DMS79 (cell line): ENCODE measurements at regions not wholly inside any gene's neighbourhood (a gene's known extent, or its start where the extent isn't known, plus 50 kb on each side); places are given as distances from the start of the nearest gene placed in this dataset.

Source experiments
- DNase-seq: peaks from one replicate; lab custom pipeline; 2025; lab: John Stamatoyannopoulos, UW

- DNase-seq: no peak
Observed at GRCh38 chr6:169082817-169083507, 170.7 kb downstream of the THBS2 start.

DNA sequence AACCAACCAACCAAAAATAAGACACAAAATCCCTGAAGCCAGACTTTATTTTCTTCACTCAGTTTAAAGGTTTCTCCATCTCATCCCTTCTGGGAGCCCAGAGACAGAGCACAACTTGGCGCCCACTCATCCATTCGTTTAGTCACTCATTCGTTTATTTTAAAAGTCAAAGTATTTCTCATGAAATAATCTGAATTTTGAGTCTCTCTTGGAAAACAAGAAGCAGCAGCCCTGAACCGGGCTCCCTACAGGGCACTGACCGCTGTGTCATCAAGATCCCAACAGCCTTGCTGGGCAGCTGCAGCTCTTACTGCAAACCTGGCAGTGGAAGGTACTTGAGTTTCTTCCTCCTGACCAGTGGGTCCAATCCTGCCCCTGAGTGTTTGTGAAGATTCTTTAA lies 171.6 kb downstream of the THBS2 start:
- no peak for DNase-seq

DNA sequence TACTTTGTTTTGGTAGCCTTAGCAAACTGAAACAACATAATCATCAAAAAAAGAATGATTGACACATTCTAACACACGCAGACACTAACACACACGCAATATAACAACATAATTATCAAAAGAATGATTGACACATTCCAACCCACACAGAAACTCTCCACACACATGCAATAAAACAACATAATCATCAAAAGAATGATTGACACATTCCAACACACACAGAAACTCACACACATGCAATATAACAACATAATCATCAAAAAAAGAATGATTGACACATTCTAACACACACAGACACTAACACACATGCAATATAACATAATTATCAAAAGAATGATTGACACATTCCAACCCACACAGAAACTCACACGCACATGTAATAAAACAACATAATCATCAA lies 172.4 kb downstream of the THBS2 start:
- DNase-seq: no peak

GRCh38 chr6:169079650-169080049 lies 174.0 kb downstream of the THBS2 start:
- no peak for DNase-seq

DNA sequence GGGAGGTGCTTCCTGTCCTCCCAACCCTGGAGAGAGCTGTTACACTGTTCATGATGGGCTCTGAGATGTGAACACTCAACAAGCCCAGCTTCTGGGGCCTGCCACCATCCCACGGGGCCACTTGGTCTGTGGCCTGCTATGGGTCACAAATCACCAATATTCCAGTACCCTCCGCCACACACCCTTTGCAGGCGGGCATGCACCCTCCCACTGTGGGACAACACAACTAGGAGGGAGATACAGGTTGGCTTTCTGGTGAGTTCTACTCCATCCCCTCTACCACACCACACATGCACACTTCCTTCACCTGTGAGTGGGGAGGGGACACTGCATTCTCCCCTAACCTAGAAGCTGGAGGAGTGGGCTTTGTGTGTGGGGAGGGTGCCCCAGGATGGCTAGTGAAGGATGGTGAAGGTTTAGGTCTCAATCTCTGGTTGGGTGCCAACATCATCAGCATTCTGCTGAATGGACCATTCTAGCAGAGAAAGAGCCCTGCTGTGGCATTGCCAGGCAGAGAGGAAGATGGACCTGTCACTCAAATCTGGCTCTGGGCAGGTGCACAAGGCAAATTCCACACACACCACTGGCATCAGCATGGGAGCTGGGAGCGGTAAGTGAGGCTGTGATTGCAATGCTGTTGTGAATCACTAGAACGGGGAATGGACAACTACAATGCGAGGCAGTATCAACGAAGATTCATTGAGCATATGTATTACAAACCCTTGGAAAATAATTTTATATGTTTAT lies 175.1 kb downstream of the THBS2 start:
- no peak for DNase-seq

GRCh38 chr6:169075915-169076654 lies 177.6 kb downstream of the THBS2 start:
- DNase-seq: no peak

DNA sequence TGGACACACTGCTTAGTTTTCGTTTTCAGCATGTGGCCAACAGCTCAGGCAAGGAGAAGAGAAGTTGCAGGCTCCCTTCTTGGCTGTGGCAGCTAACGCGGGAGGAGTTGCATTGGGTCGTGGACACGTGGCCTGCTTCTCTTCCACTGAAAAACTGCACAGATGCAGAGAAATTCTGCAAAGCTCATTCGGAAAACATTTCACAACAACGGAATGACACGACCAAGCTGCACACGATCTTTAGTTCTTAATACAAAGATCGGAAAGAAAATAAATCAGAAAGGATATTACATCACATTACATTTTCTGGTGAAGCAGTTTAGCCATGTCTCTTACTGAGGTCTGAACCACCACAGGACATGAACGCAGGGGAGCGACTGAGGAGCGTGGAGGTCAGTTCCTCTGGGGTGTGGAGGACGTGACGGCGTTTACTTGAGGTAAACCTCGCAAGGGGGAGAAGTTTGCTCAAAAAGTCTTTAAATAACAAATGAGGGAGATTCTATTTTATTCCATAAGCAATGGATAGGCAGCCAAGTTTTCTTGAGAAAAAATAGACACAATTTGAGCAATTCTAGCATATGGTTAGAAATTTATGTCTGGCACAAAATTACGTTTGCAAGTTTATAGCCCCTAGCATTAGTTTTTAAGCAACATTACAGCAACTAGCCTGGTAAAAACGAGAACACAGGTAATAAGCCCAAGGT lies 178.3 kb downstream of the THBS2 start:
- DNase-seq: no peak

GRCh38 chr6:169074526-169074925 lies 179.1 kb downstream of the THBS2 start:
- no peak for DNase-seq

- no peak for DNase-seq
Observed at GRCh38 chr6:169073311-169073710, 180.3 kb downstream of the THBS2 start.

DNA sequence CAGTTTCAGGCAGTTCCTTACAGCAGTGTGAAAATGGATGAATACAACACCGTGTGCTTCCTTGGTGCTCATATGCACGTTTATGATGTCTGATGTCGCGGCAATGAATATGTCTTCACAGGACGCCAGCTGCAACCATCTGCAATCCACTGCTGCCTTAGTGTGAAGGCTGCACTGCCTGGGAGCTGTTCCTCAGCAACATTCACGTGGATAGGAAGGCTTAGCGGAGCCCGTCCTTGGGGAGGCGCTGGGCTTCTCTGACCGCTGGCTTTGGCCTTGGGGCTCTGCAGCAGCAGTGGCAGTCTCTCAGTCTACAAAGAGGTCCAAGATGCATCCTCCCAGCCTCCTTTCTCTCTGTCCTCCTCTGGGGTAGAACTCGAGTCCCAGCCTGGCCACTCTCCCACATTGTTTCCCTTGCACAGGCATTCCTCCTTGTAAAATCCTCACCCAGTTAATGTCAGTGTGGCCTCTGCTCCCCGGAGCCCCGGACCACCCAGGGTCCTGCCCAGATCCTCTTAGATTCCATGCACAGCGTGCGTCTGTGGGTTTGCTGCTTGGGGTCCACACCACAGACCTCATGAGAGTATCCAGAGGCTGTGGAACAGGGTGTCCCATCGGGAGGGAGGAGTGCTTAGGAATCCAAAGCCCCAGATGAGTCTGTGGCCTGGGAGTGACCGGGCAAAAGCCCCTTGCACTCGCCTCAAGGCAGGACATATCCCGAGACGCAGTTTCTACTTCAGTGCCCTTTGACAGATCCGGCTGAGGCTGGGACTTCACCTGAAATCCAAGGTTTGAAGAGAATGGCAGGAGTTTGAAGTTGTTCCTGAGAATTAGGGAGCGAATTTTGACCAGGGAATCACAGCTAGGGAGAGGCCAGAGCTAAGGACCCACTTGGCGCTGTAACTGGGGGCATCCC lies 181.3 kb downstream of the THBS2 start:
- DNase-seq: no peak

- DNase-seq: no peak
Observed at GRCh38 chr6:169071394-169071793, 182.3 kb downstream of the THBS2 start.

- DNase-seq: no peak
Observed at GRCh38 chr6:169070506-169071176, 183.0 kb downstream of the THBS2 start.

DNA sequence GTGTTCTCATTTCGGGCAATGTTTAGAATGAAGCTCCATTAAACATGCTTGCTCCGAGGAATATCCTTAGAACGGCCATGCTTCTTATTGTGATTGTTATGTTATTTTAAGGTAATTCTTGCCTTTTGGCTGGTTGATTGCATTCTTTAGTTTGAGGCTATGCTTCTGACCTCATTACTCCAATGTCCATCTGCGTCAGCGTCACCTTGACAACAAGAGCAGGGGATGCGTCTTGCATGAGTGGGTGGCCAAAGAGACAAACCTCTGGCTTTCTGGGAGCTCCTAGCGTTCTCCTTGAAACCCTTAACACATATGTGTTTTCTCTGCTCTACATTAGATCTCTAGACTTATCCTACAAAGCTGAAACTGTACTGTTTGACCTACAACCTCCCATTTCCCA lies 184.3 kb downstream of the THBS2 start:
- DNase-seq: no peak

GRCh38 chr6:169064194-169064593 lies 189.5 kb downstream of the THBS2 start:
- DNase-seq: no peak

- no peak for DNase-seq
Observed at GRCh38 chr6:169062272-169062671, 191.4 kb downstream of the THBS2 start.

DNA sequence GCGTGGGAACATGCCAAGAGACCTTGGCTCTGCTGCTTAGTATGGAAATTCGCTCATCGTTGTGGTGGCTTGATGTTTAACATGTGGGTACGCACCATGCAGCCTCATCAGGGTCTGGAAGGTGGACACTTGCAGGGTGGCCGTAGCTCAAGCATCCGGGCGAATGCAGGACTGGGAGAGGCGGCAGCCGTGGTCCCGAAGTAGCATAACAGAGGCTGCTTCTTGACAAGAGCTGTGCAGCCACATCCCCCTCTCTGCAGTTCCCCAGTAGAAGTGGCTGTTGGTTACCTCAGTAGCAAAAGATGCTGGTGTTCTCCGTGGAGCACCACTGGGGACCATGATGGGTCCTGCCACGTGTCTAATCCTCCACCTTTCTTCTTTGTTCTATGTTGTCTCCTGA lies 195.0 kb downstream of the THBS2 start:
- no peak for DNase-seq

GRCh38 chr6:169052462-169052861 lies 201.2 kb downstream of the THBS2 start:
- no peak for DNase-seq

DNA sequence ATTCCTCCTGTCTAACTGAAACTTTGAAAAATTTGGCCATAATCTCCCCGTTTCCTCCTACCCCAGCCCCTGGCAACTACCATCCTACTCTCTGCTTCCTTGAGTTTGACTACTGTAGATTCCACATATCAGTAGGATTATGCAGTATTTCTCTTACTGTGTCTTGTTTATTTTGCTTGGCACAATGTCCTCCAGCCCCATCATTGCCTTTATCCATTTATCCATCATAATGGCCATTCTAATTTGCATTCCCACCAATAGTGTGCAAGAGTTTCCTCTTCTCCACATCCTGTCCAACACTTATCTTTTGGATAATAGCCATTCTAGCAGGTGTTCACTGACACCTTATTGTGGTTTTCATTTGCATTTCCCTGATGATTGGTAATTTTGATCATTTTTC lies 202.3 kb downstream of the THBS2 start:
- no peak for DNase-seq

DNA sequence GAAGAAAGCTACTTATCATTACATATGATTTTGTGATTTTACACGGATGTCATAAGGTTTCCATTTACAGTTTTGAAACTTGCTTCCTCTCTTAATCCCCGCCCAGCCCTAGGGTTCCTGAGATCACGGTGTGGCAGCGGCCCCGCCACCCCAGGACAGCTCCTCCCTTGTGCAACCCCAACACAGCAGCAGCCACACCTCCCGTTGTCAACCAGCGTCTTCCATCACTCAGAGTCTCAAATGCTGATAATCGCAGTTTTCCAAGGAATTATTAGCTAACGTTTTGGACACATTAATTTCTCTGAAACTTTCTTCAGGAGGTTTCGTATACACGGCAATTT lies 204.8 kb downstream of the THBS2 start:
- DNase-seq: no peak

DNA sequence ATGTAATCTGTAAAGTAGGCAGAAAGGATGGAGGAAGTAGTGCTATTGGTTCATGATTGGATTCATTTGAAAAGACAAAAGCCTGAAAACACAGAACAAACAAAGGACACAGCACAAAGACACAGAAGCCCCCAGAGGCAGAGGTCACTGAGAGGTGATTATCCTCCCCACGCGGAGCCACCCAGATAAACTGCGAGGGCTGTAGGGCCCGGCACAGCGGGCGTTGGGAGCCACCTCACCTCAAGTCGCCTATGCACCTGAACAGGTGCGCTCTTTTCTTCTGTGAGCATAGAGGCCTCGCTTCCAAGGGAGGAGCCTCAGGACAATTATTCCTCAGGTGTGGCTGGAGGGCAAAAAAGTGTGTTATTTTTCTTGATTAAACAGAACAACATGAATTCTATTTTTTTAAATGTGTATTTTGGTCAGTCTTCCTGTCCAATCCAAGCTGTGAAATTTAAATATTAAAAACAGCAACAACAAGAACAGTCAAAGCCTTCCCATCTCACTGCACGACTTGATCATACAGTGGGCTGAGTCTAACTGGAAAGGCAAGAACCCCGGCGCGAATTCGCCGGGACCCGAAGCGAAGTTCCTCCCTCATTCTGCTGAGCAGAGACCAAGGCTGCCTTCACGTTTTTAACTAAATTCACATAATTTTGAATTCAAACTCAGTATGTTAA lies 205.3 kb downstream of the THBS2 start:
- DNase-seq: no peak
